ENCODE measurements at regions not wholly inside any gene's neighbourhood (a gene's known extent, or its start where the extent isn't known, plus 50 kb on each side); places are given as distances from the start of the nearest gene placed in this dataset.

GRCh38 chr11:107218123-107219013 is 200.1 kb upstream of the GUCY1A2 start:
- POLR2A ChIA-PET = no interaction called here
- no peak overlapping the region for H3K4me2 ChIP-seq (ENCODE audit: low read length)
- intact Hi-C loops (cut with micrococcal nuclease; ENCODE audit: unreplicated experiment) = no loop called here
- H3K4me1 ChIP-seq (ENCODE audit: insufficient read depth, low read length, poor library complexity, severe bottlenecking) = no peaks in the 10 kb centered on the region
- H3K9me2 ChIP-seq (ENCODE audit: insufficient read depth, low read length) = no peaks in the 10 kb centered on the region
- no TSS peak for BruUV-seq (replicated peaks)
- no peak for DNase-seq (ENCODE audit: low spot score)
- H4K20me1 ChIP-seq (ENCODE audit: insufficient read depth, low read length) = no peaks in the 10 kb centered on the region
- H3K4me3 ChIP-seq (ENCODE audit: low read depth, low read length, poor library complexity, severe bottlenecking) = no peak overlapping the region
- no peak for TF ChIP-seq EZH2phosphoT487 (IDR thresholded peaks at IDR 0.05; ENCODE audit: borderline replicate concordance, low read depth, low read length)
- TF ChIP-seq CTCF (conservative IDR thresholded peaks at IDR 0.05; ENCODE audit: low read length) = no peak
- no peaks in the 10 kb centered on the region for H3K36me3 ChIP-seq (ENCODE audit: insufficient read depth, low read length)
- H3K9me3 ChIP-seq (ENCODE audit: low read length) = no peaks in the 10 kb centered on the region
- no peak overlapping the region for H2AFZ ChIP-seq (ENCODE audit: low read length)
- no peak overlapping the region for H3K27ac ChIP-seq (ENCODE audit: low read depth, low read length, poor library complexity, severe bottlenecking)
- CTCF ChIA-PET (ENCODE audit: unreplicated experiment) = no interaction called here
- H3K79me2 ChIP-seq (ENCODE audit: insufficient read depth, low read depth, low read length) = no peaks in the 10 kb centered on the region

GRCh38 chr11:107217444-107217843 is 199.2 kb upstream of the GUCY1A2 start:
- no peak for DNase-seq (ENCODE audit: low spot score)
- Histone ChIP-seq H3K4me3 (ENCODE audit: low read depth, low read length, poor library complexity, severe bottlenecking) (no peak overlapping the region), H4K20me1 (ENCODE audit: insufficient read depth, low read length) (no peaks in the 10 kb centered on the region), H3K4me1 (ENCODE audit: insufficient read depth, low read length, poor library complexity, severe bottlenecking) (no peaks in the 10 kb centered on the region), H3K9me2 (ENCODE audit: insufficient read depth, low read length) (no peaks in the 10 kb centered on the region), H2AFZ (ENCODE audit: low read length) (no peak overlapping the region), H3K79me2 (ENCODE audit: insufficient read depth, low read depth, low read length) (no peaks in the 10 kb centered on the region), H3K9me3 (ENCODE audit: low read length) (no peaks in the 10 kb centered on the region), H3K4me2 (ENCODE audit: low read length) (no peak overlapping the region), H3K36me3 (ENCODE audit: insufficient read depth, low read length) (no peaks in the 10 kb centered on the region), H3K27ac (ENCODE audit: low read depth, low read length, poor library complexity, severe bottlenecking) (no peak overlapping the region)
- no TSS peak for BruUV-seq (replicated peaks)
- CTCF ChIA-PET (ENCODE audit: unreplicated experiment) = no interaction called here
- POLR2A ChIA-PET = no interaction called here
- intact Hi-C loops (cut with micrococcal nuclease; ENCODE audit: unreplicated experiment) = no loop called here
- TF ChIP-seq CTCF (conservative IDR thresholded peaks at IDR 0.05; ENCODE audit: low read length) (no peak), EZH2phosphoT487 (IDR thresholded peaks at IDR 0.05; ENCODE audit: borderline replicate concordance, low read depth, low read length) (no peak)

GRCh38 chr11:107215010-107215409 is 196.7 kb upstream of the GUCY1A2 start:
- Histone ChIP-seq H3K36me3 (ENCODE audit: insufficient read depth, low read length) (no peaks in the 10 kb centered on the region), H4K20me1 (ENCODE audit: insufficient read depth, low read length) (no peaks in the 10 kb centered on the region), H3K79me2 (ENCODE audit: insufficient read depth, low read depth, low read length) (no peaks in the 10 kb centered on the region), H3K4me2 (ENCODE audit: low read length) (no peak overlapping the region), H3K4me1 (ENCODE audit: insufficient read depth, low read length, poor library complexity, severe bottlenecking) (no peaks in the 10 kb centered on the region), H3K9me3 (ENCODE audit: low read length) (no peaks in the 10 kb centered on the region), H2AFZ (ENCODE audit: low read length) (no peak overlapping the region), H3K9me2 (ENCODE audit: insufficient read depth, low read length) (no peaks in the 10 kb centered on the region), H3K27ac (ENCODE audit: low read depth, low read length, poor library complexity, severe bottlenecking) (no peak overlapping the region), H3K4me3 (ENCODE audit: low read depth, low read length, poor library complexity, severe bottlenecking) (no peak overlapping the region)
- ChIA-PET POLR2A (no interaction called here), CTCF (ENCODE audit: unreplicated experiment) (no interaction called here)
- intact Hi-C loops (cut with micrococcal nuclease; ENCODE audit: unreplicated experiment) = no loop called here
- DNase-seq (ENCODE audit: low spot score) = no peak
- TF ChIP-seq EZH2phosphoT487 (IDR thresholded peaks at IDR 0.05; ENCODE audit: borderline replicate concordance, low read depth, low read length) (no peak), CTCF (conservative IDR thresholded peaks at IDR 0.05; ENCODE audit: low read length) (no peak)
- no TSS peak for BruUV-seq (replicated peaks)
